Spleen (tissue), 11 donors: ENCODE measurements at regions not wholly inside any gene's neighbourhood (a gene's known extent, or its start where the extent isn't known, plus 50 kb on each side); places are given as distances from the start of the nearest gene placed in this dataset.

Experiments used
- DNase-seq: peaks from one replicate; pipeline ENCODE4 v3.0.0-alpha.2; 2020
- H3K27ac ChIP-seq, 8 donors: fragments of 200-600 bp; sonication (generic) in 7 of 8; 1 replicate in 4 of 8; 2 replicates in 4 of 8; pipeline versions ENCODE4 v1.5.0 to v1.8.0; 2016 to 2021; ENCODE audit warnings: inconsistent platforms in 4 of 8, mild to moderate bottlenecking in 4 of 8, moderate library complexity in 1 of 8
- H3K27me3 ChIP-seq, 7 donors: fragments of 200-600 bp; sonication (generic) in 6 of 7; replicated peaks in 1 of 7; 1 replicate in 4 of 7; 2 replicates in 3 of 7; pipeline versions ENCODE4 v1.5.0 to v1.8.0; 2016 to 2021; ENCODE audit warnings: inconsistent platforms in 3 of 7, mild to moderate bottlenecking in 1 of 7
- H3K36me3 ChIP-seq, 6 donors: fragments of 200-600 bp; sonication (generic) in 5 of 6; 1 replicate in 4 of 6; 2 replicates in 2 of 6; pipeline versions ENCODE4 v1.5.0 to v1.8.0; 2016 to 2021; ENCODE audit warnings: inconsistent platforms in 2 of 6
- H3K4me1 ChIP-seq, 6 donors: fragments of 200-600 bp; sonication (generic) in 5 of 6; 1 replicate in 3 of 6; 2 replicates in 3 of 6; pipeline versions ENCODE4 v1.5.0 to v1.8.0; 2016 to 2021; ENCODE audit warnings: inconsistent platforms in 3 of 6
- H3K4me3 ChIP-seq, 8 donors: fragments of 200-600 bp; sonication (generic) in 7 of 8; 1 replicate in 4 of 8; 2 replicates in 4 of 8; pipeline versions ENCODE4 v1.5.0 to v1.8.0; 2016 to 2021; ENCODE audit warnings: inconsistent platforms in 4 of 8, mild to moderate bottlenecking in 4 of 8, moderate library complexity in 2 of 8
- H3K9me3 ChIP-seq, 8 donors: fragments of 200-600 bp; sonication (generic) in 7 of 8; 1 replicate in 4 of 8; 2 replicates in 4 of 8; pipeline versions ENCODE4 v1.5.0 to v1.8.0; 2016 to 2021; ENCODE audit warnings: inconsistent platforms in 4 of 8
- CTCF ChIP-seq, 11 experiments: fragments of 200-600 bp in 7 of 11; fragments of 450-650 bp in 4 of 11; sonication (generic) in 4 of 11; IDR thresholded peaks in 8 of 11; conservative IDR thresholded peaks in 3 of 11; 1 replicate in 7 of 11; 2 replicates in 4 of 11; pipeline versions ENCODE4 v1.4.0 to v1.8.0; 2016 to 2021; ENCODE audit warnings: antibody characterized with exemption in 11 of 11, inconsistent platforms in 4 of 11, mild to moderate bottlenecking in 1 of 11
- POLR2A ChIP-seq, 3 donors: fragments of 450-650 bp; IDR thresholded peaks; one replicate each; pipeline ENCODE4 v1.5.1; 2017; ENCODE audit warnings: antibody characterized with exemption in 3 of 3, mild to moderate bottlenecking in 1 of 3
- POLR2AphosphoS5 ChIP-seq, 3 donors: sonication (generic); formaldehyde crosslinking; IDR thresholded peaks; one replicate each; pipeline ENCODE4 v1.5.1; 2017; ENCODE audit warnings: antibody characterized with exemption in 3 of 3
- WGBS, 5 donors: extraction: QIAGEN DNeasy Blood & Tissue Kit in 3 of 5; methylation state at CpG; one replicate each; pipeline versions ENCODE4 v1.1.5 to v1.1.7; 2013 to 2018; 5-methylcytosine and 5-hydroxymethylcytosine counted together
- intact Hi-C: fragments of 100-400 bp; cut with DNase I; formaldehyde crosslinking; loops from one replicate; pipeline ENCODE4 v1.15.0; 2023; ENCODE audit warnings: low total_unique reads
- donor health status: healthy with polysubstance abuse.
- donor health status: DM: no; HTN: no; CAD: no; lungs with moderate emphysema.
- donor health status: DM: no; HTN: no; CAD: no.
- donor health status: Bipolar disorder and iron deficiency.
- donor health status: healthy.
- donor health status: DM: no; HTN: no; CAD: no.
- donor health status: DM: yes; HTN: yes; CAD: no.

GRCh38 chr2:35871672-35872071 is 483.9 kb upstream of the CRIM1 start:
- H3K27ac ChIP-seq = no peak overlapping the region
- H3K36me3 ChIP-seq = no peaks in the 10 kb centered on the region
- 75 to 83% (median 79%) methylated on average over 8 of the region's 8 CpGs for WGBS, 5 donors
- no peak overlapping the region for H3K4me3 ChIP-seq
- no peak for TF ChIP-seq POLR2AphosphoS5 (IDR thresholded peaks at IDR 0.05)
- no peak for TF ChIP-seq CTCF (IDR thresholded peaks at IDR 0.05 in 8 of 11, conservative IDR thresholded peaks at IDR 0.05 in 3 of 11)
- no peak for TF ChIP-seq POLR2A (IDR thresholded peaks at IDR 0.05)
- no peaks in the 10 kb centered on the region for H3K27me3 ChIP-seq
- no peaks in the 10 kb centered on the region for H3K9me3 ChIP-seq
- intact Hi-C loops = no loop called here
- DNase-seq = no peak
- H3K4me1 ChIP-seq = no peaks in the 10 kb centered on the region

- DNase-seq = no peak
- WGBS, 5 donors = 56 to 80% (median 69%) methylated on average over 1 of the region's 1 CpG
- Histone ChIP-seq H3K27ac (no peak overlapping the region), H3K4me1 (no peaks in the 10 kb centered on the region), H3K4me3 (no peak overlapping the region), H3K9me3 (no peaks in the 10 kb centered on the region), H3K27me3 (no peaks in the 10 kb centered on the region), H3K36me3 (no peaks in the 10 kb centered on the region)
- intact Hi-C loops = no loop called here
- no peak for TF ChIP-seq POLR2AphosphoS5 (IDR thresholded peaks at IDR 0.05)
- TF ChIP-seq CTCF (IDR thresholded peaks at IDR 0.05 in 8 of 11, conservative IDR thresholded peaks at IDR 0.05 in 3 of 11) = no peak
- TF ChIP-seq POLR2A (IDR thresholded peaks at IDR 0.05) = no peak
Measured at GRCh38 chr2:35870713-35871112, 484.9 kb upstream of the CRIM1 start.

GRCh38 chr2:35864141-35864540 is 491.4 kb upstream of the CRIM1 start:
- 53 to 72% (median 65%) methylated on average over 2 of the region's 2 CpGs for WGBS, 5 donors
- Histone ChIP-seq H3K27ac (no peak overlapping the region), H3K36me3 (no peaks in the 10 kb centered on the region), H3K4me1 (no peaks in the 10 kb centered on the region), H3K27me3 (no peaks in the 10 kb centered on the region), H3K4me3 (no peak overlapping the region), H3K9me3 (no peaks in the 10 kb centered on the region)
- intact Hi-C loops = no loop called here
- TF ChIP-seq CTCF (IDR thresholded peaks at IDR 0.05 in 8 of 11, conservative IDR thresholded peaks at IDR 0.05 in 3 of 11) (no peak), POLR2AphosphoS5 (IDR thresholded peaks at IDR 0.05) (no peak), POLR2A (IDR thresholded peaks at IDR 0.05) (no peak)
- DNase-seq = no peak

GRCh38 chr2:35858216-35858615 is 497.4 kb upstream of the CRIM1 start:
- 68 to 94% (median 83%) methylated on average over 1 of the region's 1 CpG for WGBS, 5 donors
- no peak overlapping the region for H3K27ac ChIP-seq
- no peak overlapping the region for H3K4me3 ChIP-seq
- no peaks in the 10 kb centered on the region for H3K4me1 ChIP-seq
- no peak for DNase-seq
- no peaks in the 10 kb centered on the region for H3K9me3 ChIP-seq
- no peaks in the 10 kb centered on the region for H3K36me3 ChIP-seq
- TF ChIP-seq POLR2AphosphoS5 (IDR thresholded peaks at IDR 0.05) (no peak), CTCF (IDR thresholded peaks at IDR 0.05 in 8 of 11, conservative IDR thresholded peaks at IDR 0.05 in 3 of 11) (no peak), POLR2A (IDR thresholded peaks at IDR 0.05) (no peak)
- intact Hi-C loops = no loop called here
- H3K27me3 ChIP-seq = no peaks in the 10 kb centered on the region
